Glutamatergic neuron (in vitro differentiated cells): ENCODE measurements at regions not wholly inside any gene's neighbourhood (a gene's known extent, or its start where the extent isn't known, plus 50 kb on each side); places are given as distances from the start of the nearest gene placed in this dataset.

Experiments
- DNase-seq: peaks from one replicate; pipeline ENCODE4 v3.0.0; 2022
- H3K27ac Mint-ChIP-seq: one replicate; pipeline ENCODE4 v1.8.0; 2020; ENCODE audit warnings: mild to moderate bottlenecking, mixed read lengths, inconsistent platforms; ENCODE audit not compliant: unreplicated experiment
- H3K27me3 Mint-ChIP-seq: one replicate; pipeline ENCODE4 v1.8.0; 2020; ENCODE audit warnings: mild to moderate bottlenecking, moderate library complexity, mixed read lengths, inconsistent platforms; ENCODE audit not compliant: unreplicated experiment
- H3K36me3 Mint-ChIP-seq: one replicate; pipeline ENCODE4 v1.8.0; 2020; ENCODE audit warnings: mild to moderate bottlenecking, mixed read lengths, inconsistent platforms; ENCODE audit not compliant: unreplicated experiment
- H3K4me1 Mint-ChIP-seq: one replicate; pipeline ENCODE4 v1.8.0; 2020; ENCODE audit warnings: mild to moderate bottlenecking, low read depth, mixed read lengths, inconsistent platforms; ENCODE audit not compliant: unreplicated experiment
- H3K4me3 Mint-ChIP-seq: one replicate; pipeline ENCODE4 v1.8.0; 2020; ENCODE audit warnings: mild to moderate bottlenecking, mixed read lengths, inconsistent platforms; ENCODE audit not compliant: unreplicated experiment
- H3K9me3 Mint-ChIP-seq: one replicate; pipeline ENCODE4 v1.8.0; 2020; ENCODE audit warnings: mild to moderate bottlenecking, moderate library complexity, mixed read lengths, inconsistent platforms; ENCODE audit not compliant: unreplicated experiment
- CTCF ChIP-seq: fragments of 200-600 bp; sonication (generic); IDR thresholded peaks from one replicate; pipeline ENCODE4 v1.5.0; 2021; ENCODE audit not compliant: partially characterized antibody, unreplicated experiment

- DNase-seq = no peak
- no peaks in the 10 kb centered on the region for H3K4me1 Mint-ChIP-seq
- no peaks in the 10 kb centered on the region for H3K27me3 Mint-ChIP-seq
- H3K36me3 Mint-ChIP-seq = no peaks in the 10 kb centered on the region
- H3K4me3 Mint-ChIP-seq = no peak overlapping the region
- no peak overlapping the region for H3K27ac Mint-ChIP-seq
- no peak for TF ChIP-seq CTCF
- no peaks in the 10 kb centered on the region for H3K9me3 Mint-ChIP-seq
Observed at GRCh38 chr3:81045976-81046375, 715.5 kb downstream of the GBE1 start.

GRCh38 chr3:81045246-81045645 is 716.2 kb downstream of the GBE1 start:
- Mint-ChIP-seq H3K36me3 (no peaks in the 10 kb centered on the region), H3K4me3 (no peak overlapping the region), H3K9me3 (no peaks in the 10 kb centered on the region), H3K27ac (no peak overlapping the region), H3K4me1 (no peaks in the 10 kb centered on the region), H3K27me3 (no peaks in the 10 kb centered on the region)
- no peak for TF ChIP-seq CTCF
- DNase-seq = no peak

- no peak for TF ChIP-seq CTCF
- no peaks in the 10 kb centered on the region for H3K4me1 Mint-ChIP-seq
- H3K27ac Mint-ChIP-seq = no peak overlapping the region
- H3K36me3 Mint-ChIP-seq = no peaks in the 10 kb centered on the region
- H3K4me3 Mint-ChIP-seq = no peak overlapping the region
- no peaks in the 10 kb centered on the region for H3K9me3 Mint-ChIP-seq
- no peak for DNase-seq
- H3K27me3 Mint-ChIP-seq = no peaks in the 10 kb centered on the region
Observed at GRCh38 chr3:81043660-81044199, 717.7 kb downstream of the GBE1 start.

GRCh38 chr3:81043009-81043408 is 718.4 kb downstream of the GBE1 start:
- Mint-ChIP-seq H3K27me3 (no peaks in the 10 kb centered on the region), H3K4me3 (no peak overlapping the region), H3K9me3 (no peaks in the 10 kb centered on the region), H3K36me3 (no peaks in the 10 kb centered on the region), H3K4me1 (no peaks in the 10 kb centered on the region), H3K27ac (no peak overlapping the region)
- DNase-seq = no peak
- no peak for TF ChIP-seq CTCF

GRCh38 chr3:81041331-81041730 is 720.1 kb downstream of the GBE1 start:
- Mint-ChIP-seq H3K9me3 (no peaks in the 10 kb centered on the region), H3K36me3 (no peaks in the 10 kb centered on the region)

More at GRCh38 chr3:81041331-81041730, 720.1 kb downstream of the GBE1 start:
- DNase-seq = no peak
- TF ChIP-seq CTCF = no peak
- Mint-ChIP-seq H3K4me3 (no peak overlapping the region), H3K27me3 (no peaks in the 10 kb centered on the region), H3K27ac (no peak overlapping the region), H3K4me1 (no peaks in the 10 kb centered on the region)
